ENCODE measurements at regions not wholly inside any gene's neighbourhood (a gene's known extent, or its start where the extent isn't known, plus 50 kb on each side); places are given as distances from the start of the nearest gene placed in this dataset.

DNA sequence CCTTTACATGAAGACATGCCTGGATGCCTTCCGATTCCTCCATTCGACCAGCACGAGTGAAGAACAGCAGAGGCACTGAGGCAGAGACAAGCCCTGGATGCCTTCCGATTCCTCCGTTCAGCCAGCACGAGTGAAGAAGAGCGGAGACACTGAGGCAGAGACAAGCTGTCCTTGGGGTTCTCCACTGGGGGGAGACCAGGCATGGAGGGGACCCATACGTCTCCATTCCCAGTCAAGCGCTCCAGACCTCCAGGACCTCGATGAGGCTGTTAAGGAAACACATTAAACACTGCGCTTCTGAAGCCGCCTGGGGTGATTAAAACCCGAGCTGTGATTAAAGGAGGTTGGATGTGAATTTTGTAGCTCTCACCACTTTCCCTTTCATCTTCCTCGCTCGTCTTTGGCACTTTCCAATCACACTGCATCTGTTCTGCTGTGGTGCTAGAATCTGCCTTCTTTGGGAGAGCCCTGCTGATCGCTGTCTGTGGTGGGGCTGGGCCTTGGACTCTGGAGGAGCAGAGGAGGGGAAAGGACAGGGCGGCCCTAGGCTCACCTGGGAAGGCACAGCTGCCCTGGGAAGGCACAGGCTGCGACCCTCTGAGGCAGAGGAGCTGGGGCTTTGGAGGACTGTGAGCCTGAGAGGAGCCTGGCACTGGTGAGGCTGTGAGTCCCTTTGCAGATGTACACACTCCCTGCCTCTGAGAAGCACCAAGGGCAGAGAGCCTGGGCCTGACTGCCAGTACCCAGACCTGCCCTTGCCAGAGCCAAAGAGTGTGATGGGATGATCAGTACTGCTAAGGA lies 463.1 kb upstream of the HS6ST1 start:
- Histone ChIP-seq H2AFZ (ENCODE audit: low read depth, low read length) (no peak overlapping the region), H3K27me3 (ENCODE audit: control insufficient read depth in 2 of 2, insufficient read depth in 2 of 2, low read length in 2 of 2) (no peaks in the 10 kb centered on the region), H3K9me3 (replicated peaks; ENCODE audit: control insufficient read depth, insufficient read depth, low read length) (peaks cover 2% of the 10 kb centered on the region), H3K27ac (ENCODE audit: insufficient read depth, low read depth, low read length) (no peak overlapping the region), H4K20me1 (replicated peaks; ENCODE audit: control insufficient read depth, extremely low read depth, insufficient read depth, low read length) (no peaks in the 10 kb centered on the region), H3K9me1 (replicated peaks; ENCODE audit: control insufficient read depth, extremely low read depth, insufficient read depth, low read length) (no peaks in the 10 kb centered on the region), H3K36me3 (ENCODE audit: control insufficient read depth in 2 of 2, extremely low read depth in 1 of 2, insufficient read depth in 2 of 2, low read length in 2 of 2) (no peaks in the 10 kb centered on the region), H3K4me1 (ENCODE audit: control insufficient read depth, extremely low read depth, insufficient read depth, low read length) (no peaks in the 10 kb centered on the region), H3K79me2 (ENCODE audit: control insufficient read depth, insufficient read depth, low read length) (no peaks in the 10 kb centered on the region), H3K4me2 (ENCODE audit: insufficient read depth, low read length) (no peak overlapping the region), H3K9ac (replicated peaks; ENCODE audit: extremely low read depth, insufficient read depth, low read length) (no peak overlapping the region), H3K4me3 (replicated peaks in 1 of 3; ENCODE audit: insufficient read depth in 1 of 3, low read depth in 1 of 3, low read length in 3 of 3) (no peak overlapping the region)
- no peak for TF ChIP-seq JUN (IDR thresholded peaks at IDR 0.05; ENCODE audit: borderline replicate concordance, insufficient read depth, insufficient read length, low read depth)
- TF ChIP-seq POLR2AphosphoS5 (IDR thresholded peaks at IDR 0.05; ENCODE audit: insufficient read depth, low read depth, low read length) = no peak
- TF ChIP-seq, protein P1, sequence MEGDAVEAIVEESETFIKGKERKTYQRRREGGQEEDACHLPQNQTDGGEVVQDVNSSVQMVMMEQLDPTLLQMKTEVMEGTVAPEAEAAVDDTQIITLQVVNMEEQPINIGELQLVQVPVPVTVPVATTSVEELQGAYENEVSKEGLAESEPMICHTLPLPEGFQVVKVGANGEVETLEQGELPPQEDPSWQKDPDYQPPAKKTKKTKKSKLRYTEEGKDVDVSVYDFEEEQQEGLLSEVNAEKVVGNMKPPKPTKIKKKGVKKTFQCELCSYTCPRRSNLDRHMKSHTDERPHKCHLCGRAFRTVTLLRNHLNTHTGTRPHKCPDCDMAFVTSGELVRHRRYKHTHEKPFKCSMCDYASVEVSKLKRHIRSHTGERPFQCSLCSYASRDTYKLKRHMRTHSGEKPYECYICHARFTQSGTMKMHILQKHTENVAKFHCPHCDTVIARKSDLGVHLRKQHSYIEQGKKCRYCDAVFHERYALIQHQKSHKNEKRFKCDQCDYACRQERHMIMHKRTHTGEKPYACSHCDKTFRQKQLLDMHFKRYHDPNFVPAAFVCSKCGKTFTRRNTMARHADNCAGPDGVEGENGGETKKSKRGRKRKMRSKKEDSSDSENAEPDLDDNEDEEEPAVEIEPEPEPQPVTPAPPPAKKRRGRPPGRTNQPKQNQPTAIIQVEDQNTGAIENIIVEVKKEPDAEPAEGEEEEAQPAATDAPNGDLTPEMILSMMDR (IDR thresholded peaks at IDR 0.05; ENCODE audit: extremely low read depth in 1 of 2, insufficient read depth in 1 of 2, low read depth in 1 of 2, low read length in 2 of 2) = no peak
- no peak for TF ChIP-seq GATA2 (IDR thresholded peaks at IDR 0.05; ENCODE audit: insufficient read depth, insufficient read length, low read depth, low read length)
- TF ChIP-seq FOS (IDR thresholded peaks at IDR 0.05; ENCODE audit: borderline replicate concordance, insufficient read depth, low read length) = no peak
- TF ChIP-seq EZH2 (IDR thresholded peaks at IDR 0.05; ENCODE audit: borderline replicate concordance, low read depth, low read length, severe bottlenecking) = no peak
- no peak for TF ChIP-seq MYC (IDR thresholded peaks at IDR 0.05; ENCODE audit: low read depth, low read length)
- TF ChIP-seq POLR2A (IDR thresholded peaks at IDR 0.05; ENCODE audit: low read depth, low read length) = no peak
- TF ChIP-seq, protein P2, sequence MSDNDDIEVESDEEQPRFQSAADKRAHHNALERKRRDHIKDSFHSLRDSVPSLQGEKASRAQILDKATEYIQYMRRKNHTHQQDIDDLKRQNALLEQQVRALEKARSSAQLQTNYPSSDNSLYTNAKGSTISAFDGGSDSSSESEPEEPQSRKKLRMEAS (IDR thresholded peaks at IDR 0.05; ENCODE audit: insufficient read depth, insufficient read length) = no peak
- no peak for FAIRE-seq
- CTCF ChIA-PET = no interaction called here
- no peak for DNase-seq (ENCODE audit: low read depth, low spot score)
- dilution Hi-C loops (cut with MboI; ENCODE audit: extremely low pct_ligation_motif_present, low sequenced_read_pairs) (no loop called here), intact Hi-C loops (cut with micrococcal nuclease) (no loop called here)
- BruUV-seq (replicated peaks) = no TSS peak
- POLR2A ChIA-PET = no interaction called here
